Pancreas (tissue), 10 donors: ENCODE measurements at regions not wholly inside any gene's neighbourhood (a gene's known extent, or its start where the extent isn't known, plus 50 kb on each side); places are given as distances from the start of the nearest gene placed in this dataset.
A peak's percentile ranks its signal among the peaks of the same experiment; 100 is the strongest.

Experiments used
- ATAC-seq, 4 donors: fragments of 200-7000 bp; cut with Tn5 transposase; one replicate each; pipeline versions ENCODE4 v1.8.0 to v1.9.1; 2020; ENCODE audit warnings: mild to moderate bottlenecking in 4 of 4, moderate library complexity in 4 of 4
- DNase-seq, 6 donors: peaks; one replicate each; pipeline ENCODE4 v3.0.0-alpha.2; 2020
- FAIRE-seq: peaks from 2 replicates; lab custom pipeline; 2012; peaks lifted over from hg19 to GRCh38; lab: Jason Lieb, UNC
- H3K27ac ChIP-seq, 4 donors: fragments of 200-600 bp; sonication (generic); 1 replicate in 3 of 4; 2 replicates in 1 of 4; pipeline versions ENCODE4 v1.5.0 to v1.8.0; 2020
- H3K27me3 ChIP-seq, 4 donors: fragments of 200-600 bp; one replicate each; pipeline ENCODE4 v1.8.0; 2021
- H3K36me3 ChIP-seq, 3 donors: fragments of 200-600 bp; sonication (generic) in 1 of 3; one replicate each; pipeline versions ENCODE4 v1.5.0 to v1.8.0; 2020 to 2021
- H3K4me1 ChIP-seq, 3 donors: fragments of 200-600 bp; one replicate each; pipeline ENCODE4 v1.8.0; 2021
- H3K4me3 ChIP-seq, 4 donors: fragments of 200-600 bp; sonication (generic) in 2 of 4; one replicate each; pipeline versions ENCODE4 v1.5.0 to v1.8.0; 2020 to 2021
- H3K9me3 ChIP-seq, 4 donors: fragments of 200-600 bp; one replicate each; pipeline ENCODE4 v1.8.0; 2021
- WGBS, 2 donors: extraction: QIAGEN DNeasy Blood & Tissue Kit; methylation state at CpG; one replicate each; pipeline ENCODE4 v1.1.7; 2013; 5-methylcytosine and 5-hydroxymethylcytosine counted together
- intact Hi-C, 3 donors: fragments of 100-400 bp; cut with DNase I; formaldehyde crosslinking; loops; one replicate each; pipeline versions ENCODE4 v1.11.1 to v1.14.2; 2022
- TF ChIP-seq, protein P1 (sequence below), 4 donors: fragments of 200-600 bp; sonication (generic) in 3 of 4; IDR thresholded peaks; one replicate each; pipeline versions ENCODE4 v1.5.0 to v1.8.0; 2021; ENCODE audit warnings: antibody characterized with exemption in 4 of 4
- donor health status: healthy with polysubstance abuse.
- donor health status: DM: no; HTN: no; CAD: no; lungs with moderate emphysema.
- donor health status: DM: no; HTN: no; CAD: no.
- donor health status: control.
- donor health status: control.
- donor health status: Bipolar disorder and iron deficiency.
- donor health status: DM: yes; HTN: yes; CAD: no.
- donor health status: DM: no; HTN: no; CAD: no.
- donor health status: DM: no; HTN: no; CAD: no.
- donor health status: DM: yes; HTN: yes; CAD: no.

DNA sequence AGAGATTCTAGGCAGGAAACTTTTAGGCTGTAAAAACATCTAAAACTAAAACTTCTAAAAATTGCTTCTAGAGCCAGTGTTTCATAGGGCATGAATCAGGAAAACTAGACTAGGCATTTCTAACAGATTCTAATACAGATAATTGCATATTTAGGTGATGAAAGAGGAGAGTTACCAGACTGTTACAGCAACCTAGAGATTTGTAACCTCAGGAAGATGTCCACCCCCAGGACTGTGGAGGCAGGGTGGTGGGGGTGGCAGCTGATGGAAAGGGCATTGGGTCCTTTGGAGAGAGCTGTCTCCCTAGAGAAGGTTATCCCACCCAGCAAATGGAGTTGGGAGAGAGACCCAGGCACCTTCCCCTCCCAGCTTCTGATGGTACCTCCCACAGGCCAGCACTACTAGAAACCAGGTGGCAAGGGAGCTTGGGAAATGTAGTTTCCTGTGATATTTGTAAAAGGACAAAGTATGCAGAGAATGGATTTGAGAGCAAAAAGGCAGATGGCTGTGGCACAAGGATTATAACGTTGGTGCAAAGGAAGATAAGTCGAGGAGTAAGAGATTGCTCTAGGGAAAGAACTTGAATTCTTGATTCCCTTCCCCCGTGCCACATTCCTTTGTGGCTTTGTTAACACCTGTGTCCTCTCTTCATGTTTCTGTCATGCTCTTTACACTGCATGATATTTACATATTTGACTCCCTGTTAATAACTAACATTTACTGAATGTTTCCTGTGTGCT, 75.6 kb upstream of the MGAT5 start:
- peaks cover 8 to 43% (median 13%) of the 10 kb centered on the region in 3 donors for H3K4me1 ChIP-seq
- no peak for DNase-seq
- no peak overlapping the region for H3K4me3 ChIP-seq
- TF ChIP-seq, protein P1, sequence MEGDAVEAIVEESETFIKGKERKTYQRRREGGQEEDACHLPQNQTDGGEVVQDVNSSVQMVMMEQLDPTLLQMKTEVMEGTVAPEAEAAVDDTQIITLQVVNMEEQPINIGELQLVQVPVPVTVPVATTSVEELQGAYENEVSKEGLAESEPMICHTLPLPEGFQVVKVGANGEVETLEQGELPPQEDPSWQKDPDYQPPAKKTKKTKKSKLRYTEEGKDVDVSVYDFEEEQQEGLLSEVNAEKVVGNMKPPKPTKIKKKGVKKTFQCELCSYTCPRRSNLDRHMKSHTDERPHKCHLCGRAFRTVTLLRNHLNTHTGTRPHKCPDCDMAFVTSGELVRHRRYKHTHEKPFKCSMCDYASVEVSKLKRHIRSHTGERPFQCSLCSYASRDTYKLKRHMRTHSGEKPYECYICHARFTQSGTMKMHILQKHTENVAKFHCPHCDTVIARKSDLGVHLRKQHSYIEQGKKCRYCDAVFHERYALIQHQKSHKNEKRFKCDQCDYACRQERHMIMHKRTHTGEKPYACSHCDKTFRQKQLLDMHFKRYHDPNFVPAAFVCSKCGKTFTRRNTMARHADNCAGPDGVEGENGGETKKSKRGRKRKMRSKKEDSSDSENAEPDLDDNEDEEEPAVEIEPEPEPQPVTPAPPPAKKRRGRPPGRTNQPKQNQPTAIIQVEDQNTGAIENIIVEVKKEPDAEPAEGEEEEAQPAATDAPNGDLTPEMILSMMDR (IDR thresholded peaks at IDR 0.05) = no peak
- H3K9me3 ChIP-seq = no peaks in the 10 kb centered on the region
- no peak for FAIRE-seq
- peak in 3 of 4 donors; percentile 25 to 43 (median 42) for ATAC-seq
- H3K27me3 ChIP-seq = no peaks in the 10 kb centered on the region
- peak overlapping the region in 1 of 4 donors; percentile 4 for H3K27ac ChIP-seq
- WGBS, 2 donors = 34 to 40% methylated on average over 3 of the region's 3 CpGs
- no peaks in the 10 kb centered on the region for H3K36me3 ChIP-seq
- intact Hi-C loops = no loop called here

DNA sequence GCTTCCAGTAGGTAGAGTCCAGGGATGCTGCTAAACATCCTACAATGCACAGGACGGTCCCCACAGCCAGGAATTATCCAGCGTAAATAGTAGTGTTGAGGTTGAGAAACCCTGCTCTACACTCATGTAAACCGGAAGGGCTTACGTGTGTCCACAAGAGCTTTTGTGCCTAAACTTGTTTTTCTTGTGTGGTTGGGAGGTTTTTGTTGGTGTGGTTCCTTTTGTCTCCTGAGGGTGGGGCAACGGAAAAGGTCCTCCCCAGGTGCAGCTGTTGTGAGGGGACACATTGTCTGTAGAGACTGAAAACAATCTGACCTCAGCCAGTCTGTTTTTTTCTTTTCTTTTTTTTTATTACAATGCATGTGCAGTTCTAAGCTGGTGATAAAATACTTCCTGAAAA, 72.7 kb upstream of the MGAT5 start:
- intact Hi-C loops = no loop called here
- Histone ChIP-seq H3K4me1 (peaks cover 5 to 24% (median 8%) of the 10 kb centered on the region in 3 donors), H3K27ac (no peak overlapping the region), H3K27me3 (no peaks in the 10 kb centered on the region), H3K4me3 (no peak overlapping the region), H3K36me3 (no peaks in the 10 kb centered on the region), H3K9me3 (no peaks in the 10 kb centered on the region)
- 91 to 92% methylated on average over 5 of the region's 5 CpGs for WGBS, 2 donors
- TF ChIP-seq, protein P1 (IDR thresholded peaks at IDR 0.05) = no peak
- FAIRE-seq (no peak), ATAC-seq (no peak), DNase-seq (no peak)

DNA sequence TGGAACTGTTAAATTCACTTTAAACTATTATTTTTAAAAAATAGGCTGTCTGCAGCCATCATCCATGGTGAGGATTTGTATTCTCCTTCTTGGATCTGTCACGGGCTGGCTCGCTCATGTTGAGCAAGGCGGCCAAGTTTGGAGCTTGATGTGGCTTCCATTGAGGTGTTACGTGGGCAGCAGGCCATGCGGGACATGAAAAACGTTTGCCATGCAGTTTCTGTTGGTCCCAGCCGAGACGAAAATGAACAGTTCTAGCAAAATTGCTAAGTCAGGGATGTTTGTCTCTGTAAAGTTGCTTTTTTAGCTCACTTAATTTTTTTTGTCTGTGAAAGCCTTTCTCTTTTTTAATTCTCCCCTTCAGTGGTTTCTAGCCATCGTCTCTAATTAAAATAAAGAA, 70.2 kb upstream of the MGAT5 start:
- no peak overlapping the region for H3K27ac ChIP-seq
- peaks cover 0 to 7% (median 3%) of the 10 kb centered on the region in 3 donors for H3K4me1 ChIP-seq
- no peak overlapping the region for H3K4me3 ChIP-seq
- ATAC-seq (no peak), FAIRE-seq (no peak), DNase-seq (no peak)
- TF ChIP-seq, protein P1 (IDR thresholded peaks at IDR 0.05) = no peak
- WGBS, 2 donors = 91 to 93% methylated on average over 9 of the region's 9 CpGs
- H3K9me3 ChIP-seq = no peaks in the 10 kb centered on the region
- intact Hi-C loops = no loop called here
- H3K36me3 ChIP-seq = no peaks in the 10 kb centered on the region
- no peaks in the 10 kb centered on the region for H3K27me3 ChIP-seq

DNA sequence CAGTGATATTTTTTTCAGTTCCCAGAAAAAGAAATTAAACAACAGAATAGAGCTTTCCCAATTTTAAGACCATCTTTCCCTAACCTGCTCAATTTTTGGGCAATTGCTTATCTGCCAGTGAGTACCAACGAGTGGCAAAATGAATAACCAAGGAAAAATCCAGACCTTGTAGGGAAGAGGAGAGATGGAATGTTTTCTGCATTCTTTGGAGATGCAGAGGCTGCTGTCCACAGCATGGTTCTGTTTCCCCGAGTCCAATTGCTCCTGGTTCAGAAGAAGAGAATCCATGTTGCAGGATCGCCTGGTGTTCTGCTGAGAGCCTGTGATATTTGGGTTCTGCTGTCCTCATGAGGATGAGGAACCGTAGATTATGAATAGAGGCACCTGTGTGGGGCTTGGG, 68.2 kb upstream of the MGAT5 start:
- 92% methylated on average over 4 of the region's 4 CpGs for WGBS, 2 donors
- peaks cover 0 to 19% (median 7%) of the 10 kb centered on the region in 3 donors for H3K4me1 ChIP-seq
- intact Hi-C loops = no loop called here
- H3K9me3 ChIP-seq = no peaks in the 10 kb centered on the region
- no peak overlapping the region for H3K4me3 ChIP-seq
- TF ChIP-seq, protein P1 (IDR thresholded peaks at IDR 0.05) = no peak
- ATAC-seq (no peak), DNase-seq (no peak), FAIRE-seq (no peak)
- H3K36me3 ChIP-seq = no peaks in the 10 kb centered on the region
- H3K27ac ChIP-seq = no peak overlapping the region
- no peaks in the 10 kb centered on the region for H3K27me3 ChIP-seq
